Posterior vena cava (tissue), 2 donors: ENCODE measurements at regions not wholly inside any gene's neighbourhood (a gene's known extent, or its start where the extent isn't known, plus 50 kb on each side); places are given as distances from the start of the nearest gene placed in this dataset.
"Not testable (repeated sequence)": the region's sequence is repeated elsewhere in the genome, so short reads cannot be mapped to it uniquely, and the experiment has no call there.

Source experiments
- DNase-seq: peaks from one replicate; pipeline ENCODE4 v3.0.0-alpha.2; 2020; ENCODE audit warnings: low spot score
- intact Hi-C, 2 donors: fragments of 100-400 bp; cut with DNase I; formaldehyde crosslinking; loops; one replicate each; pipeline versions ENCODE4 v1.14.1 to v1.14.2; 2022 to 2023
- donor health status: DM: yes; HTN: yes; CAD: no.
- donor health status: DM: yes; HTN: yes; CAD: no.

- DNase-seq, intact Hi-C loops: not testable (repeated sequence)
Observed at GRCh38 chr7:131679071-131679470, 122.6 kb upstream of the PODXL start.

- DNase-seq, intact Hi-C loops: not testable (repeated sequence)
Observed at GRCh38 chr7:131676850-131677249, 120.4 kb upstream of the PODXL start.

GRCh38 chr7:131674131-131674530, 117.7 kb upstream of the PODXL start:
- intact Hi-C loops = no loop called here
- DNase-seq = no peak

GRCh38 chr7:131673576-131673975, 117.1 kb upstream of the PODXL start:
- no peak for DNase-seq
- intact Hi-C loops = no loop called here

GRCh38 chr7:131670406-131670805, 114.0 kb upstream of the PODXL start:
- intact Hi-C loops = no loop called here
- DNase-seq = peak; percentile 5

- peak; percentile 23 for DNase-seq
- intact Hi-C loops = no loop called here
Observed at GRCh38 chr7:131667699-131668098, 111.3 kb upstream of the PODXL start.

GRCh38 chr7:131665021-131665420, 108.6 kb upstream of the PODXL start:
- peak; percentile 3 for DNase-seq
- intact Hi-C loops = no loop called here

- peak; percentile 24 for DNase-seq
- intact Hi-C loops = no loop called here
Observed at GRCh38 chr7:131664570-131664969, 108.1 kb upstream of the PODXL start.

- peak; percentile 63 for DNase-seq
- intact Hi-C loops = not testable (repeated sequence)
Observed at GRCh38 chr7:131662301-131662873, 106.0 kb upstream of the PODXL start.

GRCh38 chr7:131657881-131658280, 101.5 kb upstream of the PODXL start:
- intact Hi-C loops = no loop called here
- peak; percentile 54 for DNase-seq

GRCh38 chr7:131656980-131657723, 100.7 kb upstream of the PODXL start:
- DNase-seq = peak; percentile 3
- intact Hi-C loops = no loop called here

- intact Hi-C loops = loop anchor here in 1 of 2 donors (2.0 kb wide), 1 partner anchor 147 kb away; no protein-coding TSS in a partner anchor
- peak; percentile 58 for DNase-seq
Observed at GRCh38 chr7:131655866-131656265, 99.4 kb upstream of the PODXL start.

GRCh38 chr7:131655447-131655846, 99.0 kb upstream of the PODXL start:
- intact Hi-C loops = loop anchor here in 1 of 2 donors (2.0 kb wide), 1 partner anchor 147 kb away; no protein-coding TSS in a partner anchor
- peak; percentile 36 for DNase-seq

- peak; percentile 96 for DNase-seq
- intact Hi-C loops = loop anchor here in 1 of 2 donors (2.0 kb wide), 1 partner anchor 146 kb away; no protein-coding TSS in a partner anchor
Observed at GRCh38 chr7:131654668-131655326, 98.4 kb upstream of the PODXL start.

GRCh38 chr7:131654249-131654558, 97.8 kb upstream of the PODXL start:
- no peak for DNase-seq
- intact Hi-C loops = loop anchor here in 1 of 2 donors (2.0 kb wide), 1 partner anchor 145 kb away; no protein-coding TSS in a partner anchor

- peak; percentile 42 for DNase-seq
- intact Hi-C loops = loop anchor here in 1 of 2 donors (2.0 kb wide), 1 partner anchor 145 kb away; no protein-coding TSS in a partner anchor
Observed at GRCh38 chr7:131653418-131654248, 97.2 kb upstream of the PODXL start.

- no peak for DNase-seq
- intact Hi-C loops = no loop called here
Observed at GRCh38 chr7:131652934-131653333, 96.5 kb upstream of the PODXL start.

- intact Hi-C loops = no loop called here
- peak; percentile 67 for DNase-seq
Observed at GRCh38 chr7:131652194-131652593, 95.8 kb upstream of the PODXL start.

GRCh38 chr7:131649879-131650278, 93.5 kb upstream of the PODXL start:
- intact Hi-C loops = loop anchor here in 1 of 2 donors (1.0 kb wide), 1 partner anchor 140 kb away; no protein-coding TSS in a partner anchor
- DNase-seq = peak; percentile 74
